ENCODE measurements at regions not wholly inside any gene's neighbourhood (a gene's known extent, or its start where the extent isn't known, plus 50 kb on each side); places are given as distances from the start of the nearest gene placed in this dataset.
A peak's percentile ranks its signal among the peaks of the same experiment; 100 is the strongest.

DNA sequence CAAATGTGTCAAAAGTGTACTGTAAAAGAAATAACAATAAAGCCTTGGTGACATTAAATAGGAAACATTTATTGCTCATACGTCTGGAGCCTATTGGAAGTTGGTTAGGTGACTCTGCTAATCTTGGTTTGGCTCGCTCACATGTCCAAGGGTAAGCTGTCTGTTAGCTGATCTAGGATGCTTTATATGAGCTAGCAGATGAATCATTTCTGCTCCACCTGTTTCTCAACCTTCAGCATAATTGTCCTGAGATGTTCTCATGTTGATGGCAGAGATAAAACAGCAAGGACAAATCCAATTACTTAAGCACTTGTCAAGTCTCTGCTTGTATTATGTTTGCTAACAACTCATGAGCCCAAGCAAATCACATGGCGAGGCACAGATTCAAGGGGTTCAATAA is 56.0 kb upstream of the CD53 start:
- DNase-seq, result no peak

DNA sequence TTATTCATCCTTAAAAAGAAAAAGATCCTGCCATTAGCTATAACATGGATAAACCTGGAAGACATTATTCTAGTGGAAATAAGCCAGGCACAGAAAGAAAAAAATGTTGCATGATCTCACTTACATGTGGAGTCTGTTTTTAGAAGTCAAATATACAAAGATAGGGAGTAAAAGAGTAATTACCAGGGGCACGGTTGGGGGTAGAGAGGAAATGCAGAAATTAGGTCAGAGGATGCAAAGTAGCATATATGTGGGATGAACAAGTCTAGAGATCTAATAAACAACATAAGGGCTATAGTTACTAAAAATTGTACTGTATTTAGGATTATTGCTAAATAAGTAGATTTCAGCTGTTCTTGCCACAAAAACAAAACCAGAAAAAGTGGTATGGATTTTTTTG is 61.4 kb upstream of the CD53 start:
- DNase-seq, result no peak

DNA sequence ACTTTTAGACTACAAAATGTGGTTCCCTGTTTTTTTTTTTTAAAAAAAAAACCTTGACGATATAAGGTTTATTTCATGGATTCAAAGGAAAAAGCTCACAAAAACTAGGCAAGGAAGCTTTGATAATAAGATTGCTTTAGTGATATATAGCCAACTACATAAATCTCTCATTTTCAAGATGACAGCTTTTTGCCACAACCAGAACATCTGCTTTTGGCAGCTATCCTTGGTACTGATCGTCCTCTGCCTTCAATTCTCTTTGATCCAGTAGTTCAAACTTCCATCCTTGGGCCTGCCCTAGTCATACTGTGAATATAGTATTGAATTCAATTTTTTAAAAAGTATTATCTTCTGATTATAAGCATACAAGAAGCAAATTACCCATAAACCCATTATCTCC is 72.9 kb upstream of the CD53 start:
- DNase-seq, result no peak

DNA sequence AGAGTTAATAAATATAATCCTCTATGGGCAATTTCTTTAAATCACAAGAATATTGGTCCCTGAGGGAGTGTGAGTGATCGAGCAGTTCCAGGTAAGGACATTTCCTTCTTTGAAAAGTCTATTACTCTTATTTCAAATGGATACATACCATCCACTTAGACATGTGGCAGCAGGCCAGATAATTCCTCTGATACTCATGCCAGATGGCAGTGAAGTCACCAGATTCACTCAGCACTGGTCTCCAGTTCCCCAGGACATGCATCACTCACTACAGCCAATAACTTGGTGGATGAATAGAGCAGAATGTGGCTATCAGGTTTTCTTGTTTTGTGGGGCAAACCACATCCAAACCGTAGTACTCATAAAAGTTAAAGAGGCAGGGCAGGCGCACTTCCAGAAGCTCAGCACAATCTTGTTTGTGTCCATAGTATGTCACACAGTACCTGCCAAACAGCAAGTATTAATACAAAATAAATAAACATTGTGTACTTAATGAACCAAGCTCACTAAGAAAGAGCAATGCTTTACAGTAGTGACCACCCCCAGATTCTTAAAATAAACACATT is 74.2 kb upstream of the CD53 start:
- no peak for DNase-seq

DNA sequence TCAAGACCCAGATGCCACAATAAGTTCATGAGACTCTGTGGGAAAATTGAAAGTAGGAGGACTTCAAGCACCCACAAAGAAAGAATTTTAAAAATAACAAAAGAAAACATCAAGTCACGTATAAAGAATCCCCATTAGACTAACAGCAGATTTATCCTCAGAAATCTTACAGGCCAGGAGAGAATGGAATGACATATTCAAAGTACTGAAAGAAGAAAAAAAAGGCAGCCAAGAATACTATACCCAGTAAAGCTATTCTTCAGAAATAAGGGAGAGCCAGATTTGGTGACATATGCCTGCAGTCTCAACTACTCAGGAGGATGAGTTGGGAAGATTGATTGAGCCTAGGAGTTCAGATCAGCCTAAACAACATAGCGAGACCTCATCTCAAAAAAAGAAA is 84.3 kb upstream of the CD53 start:
- DNase-seq, result no peak

DNA sequence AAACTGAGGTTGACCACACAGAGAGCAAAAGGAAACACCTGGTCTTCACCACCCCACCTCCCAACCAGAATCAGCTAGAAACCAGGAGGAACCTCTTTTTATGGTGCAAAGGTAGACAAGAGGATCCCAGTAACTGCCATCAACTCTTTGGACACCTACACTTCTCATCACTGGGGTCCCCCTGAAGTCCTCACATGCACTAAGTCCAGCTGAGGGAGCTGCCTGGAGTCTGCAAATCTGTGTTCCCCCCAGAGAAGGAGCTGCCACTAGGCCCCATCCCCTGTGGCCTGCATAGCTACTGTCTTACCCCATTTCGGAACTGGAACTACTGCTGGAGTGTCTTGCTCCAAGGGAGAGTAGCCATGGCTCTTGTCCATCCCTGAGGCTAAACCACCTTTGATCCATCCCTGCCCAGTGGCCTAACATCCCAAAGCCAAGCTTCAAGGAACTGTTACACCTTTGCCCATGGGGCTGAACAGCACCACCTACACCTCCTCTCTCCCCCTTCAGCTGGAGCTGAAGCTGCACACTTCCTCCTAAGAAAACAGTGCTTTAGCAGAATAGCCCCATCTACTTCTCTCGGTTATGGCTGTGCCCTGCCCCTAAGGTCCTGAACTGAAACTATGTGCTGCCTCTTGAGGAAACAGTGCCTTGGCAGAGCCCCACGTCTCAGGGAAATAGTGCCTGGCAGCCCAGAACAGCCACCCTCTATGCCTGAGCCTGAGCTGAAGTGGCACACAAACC is 85.4 kb upstream of the CD53 start:
- DNase-seq, result peak in 1 of 2 experiments; percentile 29

DNA sequence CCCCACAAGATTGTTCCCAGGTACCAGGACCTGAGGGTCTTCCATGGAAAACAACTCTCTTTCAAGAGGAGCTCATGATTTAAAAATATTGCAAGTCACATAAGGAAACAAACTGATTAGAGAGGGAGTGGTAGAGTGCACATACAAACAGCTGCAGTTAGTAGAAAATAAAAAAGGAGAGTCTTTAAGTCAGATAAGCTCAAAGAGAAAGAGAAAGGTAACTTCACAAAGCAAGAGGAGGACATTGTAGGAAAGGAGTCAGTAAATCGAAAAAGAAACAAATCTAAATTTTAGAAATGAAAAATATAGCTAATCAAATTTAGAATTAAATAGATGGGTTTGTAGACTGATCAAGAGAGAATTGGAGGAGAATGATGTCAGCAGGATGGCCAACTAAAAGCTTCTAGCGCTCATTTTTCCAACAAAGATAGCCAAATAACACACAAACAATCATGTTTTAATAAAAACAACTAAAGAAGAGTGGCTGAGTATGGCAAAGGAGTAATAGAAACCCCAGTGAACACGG is 86.1 kb upstream of the CD53 start:
- no peak for DNase-seq

DNA sequence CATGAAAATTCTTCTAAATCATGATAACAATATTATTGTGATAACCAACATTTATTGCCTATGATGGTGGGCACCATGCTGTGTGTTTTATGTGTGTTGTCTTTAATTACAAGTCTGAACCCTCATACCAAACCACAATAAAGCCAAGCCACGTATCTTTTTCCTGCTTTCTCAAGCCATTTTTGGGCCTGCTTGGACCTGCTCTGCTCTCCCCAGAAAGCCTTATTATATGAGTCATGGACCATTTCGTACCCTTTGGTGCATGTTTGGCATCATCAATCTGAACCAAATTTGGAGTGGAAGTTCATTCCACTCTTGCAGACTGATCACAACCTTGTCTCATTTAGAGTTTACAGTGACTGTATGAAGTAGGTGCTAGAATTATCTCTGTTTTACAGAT is 87.3 kb upstream of the CD53 start:
- DNase-seq, result no peak

DNA sequence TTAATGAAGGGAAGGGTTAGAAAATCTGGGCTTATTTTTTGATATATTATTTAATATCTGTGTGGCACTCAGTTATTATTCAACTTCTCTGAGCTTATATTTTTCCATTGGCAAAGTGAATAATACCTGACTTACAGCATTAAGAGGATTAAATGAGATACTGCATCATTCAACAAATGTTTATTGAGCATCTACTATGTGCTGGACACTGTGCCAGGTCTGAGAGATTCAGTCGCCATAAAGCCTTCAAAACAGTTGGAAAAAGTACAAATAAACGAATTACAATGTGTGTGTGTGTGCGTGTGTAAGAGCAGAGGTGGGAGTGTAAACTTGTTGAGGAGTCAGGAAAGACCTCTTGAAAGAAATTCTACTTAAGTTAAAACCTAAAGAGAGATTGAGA is 87.9 kb upstream of the CD53 start:
- DNase-seq, result no peak

DNA sequence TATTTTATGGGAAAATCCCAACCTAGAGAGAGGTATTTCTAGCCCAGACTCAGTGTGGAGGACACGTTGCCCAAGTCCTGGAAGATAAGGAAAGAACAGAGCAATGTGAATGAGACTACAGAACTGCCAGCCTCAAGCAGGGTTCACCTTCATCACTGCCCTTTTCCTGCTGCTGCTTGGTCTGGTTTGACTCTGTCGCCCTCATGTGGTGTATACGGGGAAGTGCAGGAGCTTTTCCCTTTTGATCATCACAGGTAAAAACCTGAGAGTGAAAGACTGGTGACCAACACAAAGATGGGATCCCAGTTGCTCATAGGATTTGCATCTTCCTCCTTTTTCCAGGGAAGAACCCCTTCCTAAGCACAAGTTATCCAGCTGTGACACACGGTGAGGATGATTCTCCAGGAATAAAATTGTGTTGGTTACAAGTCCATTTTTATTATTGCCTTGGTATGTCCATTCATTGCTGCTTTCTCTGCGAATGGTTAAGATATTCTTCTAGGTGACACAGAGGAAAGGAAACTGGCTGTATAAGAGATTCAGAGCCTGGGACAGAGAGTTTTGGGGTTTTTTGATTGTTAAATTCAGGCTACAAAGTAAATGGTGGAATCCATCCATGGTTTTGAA is 89.5 kb upstream of the CD53 start:
- peak; percentile 38 to 50 for DNase-seq

DNA sequence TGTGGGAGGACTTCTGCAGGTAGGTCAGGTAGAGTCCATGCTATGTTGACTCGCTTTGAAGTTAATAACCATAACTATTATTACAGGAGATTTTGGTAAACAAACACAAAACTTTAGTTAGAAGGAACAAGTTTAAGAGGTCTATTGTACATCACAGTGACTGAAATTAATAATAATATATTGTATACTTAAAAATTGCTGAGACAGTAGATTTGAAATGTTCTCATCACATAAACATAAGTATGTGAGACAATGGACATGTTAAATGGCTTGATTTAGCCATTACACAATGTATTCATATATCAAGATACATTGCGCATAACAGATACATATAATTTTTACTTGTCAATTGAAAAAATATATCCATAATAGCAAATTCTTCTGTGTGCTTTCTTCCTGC is 91.4 kb upstream of the CD53 start:
- DNase-seq, result no peak

DNA sequence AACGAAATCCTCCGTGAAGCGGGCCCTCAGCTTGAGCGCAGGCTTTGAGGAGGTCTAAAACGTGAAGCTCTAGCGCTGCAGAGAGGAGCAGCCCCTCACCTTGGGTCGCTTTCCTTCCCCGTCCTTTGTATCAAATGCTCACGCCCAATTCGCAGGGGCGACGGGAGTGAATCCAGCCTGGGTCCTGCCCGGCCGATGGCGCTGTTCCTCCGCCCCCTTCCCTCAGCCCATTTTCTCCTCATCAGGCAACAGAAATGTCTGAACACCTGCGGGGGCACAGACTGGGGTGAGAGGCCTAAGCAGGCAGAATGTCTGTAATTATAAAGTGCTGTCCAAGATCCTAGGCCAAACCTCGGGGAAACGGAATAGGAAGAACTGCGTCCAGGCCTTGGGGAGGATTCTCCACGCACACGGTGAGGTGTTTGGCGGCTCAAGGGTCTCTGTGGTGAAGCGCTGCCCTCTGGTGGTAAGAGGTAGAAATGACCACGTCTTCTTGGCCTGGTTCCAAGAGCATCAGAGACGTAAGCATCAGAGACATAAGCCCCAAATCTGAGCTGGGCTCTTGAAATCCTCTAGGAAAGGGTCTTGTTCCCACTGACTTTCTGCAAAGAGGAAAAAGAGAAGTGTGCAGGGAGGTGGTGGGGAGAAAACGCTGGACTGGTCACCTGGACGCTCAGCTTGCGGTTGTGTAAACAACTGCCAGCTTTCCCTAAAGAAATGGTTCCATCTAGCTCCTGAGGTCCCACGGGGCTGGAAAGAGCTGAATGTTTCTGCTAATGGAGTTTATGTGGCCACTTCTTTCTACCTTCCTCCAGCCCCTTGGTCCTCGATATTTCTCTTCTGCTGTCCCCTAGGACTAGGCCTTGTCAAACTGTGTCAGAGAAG is 92.1 kb upstream of the CD53 start:
- peak; percentile 54 to 65 for DNase-seq

DNA sequence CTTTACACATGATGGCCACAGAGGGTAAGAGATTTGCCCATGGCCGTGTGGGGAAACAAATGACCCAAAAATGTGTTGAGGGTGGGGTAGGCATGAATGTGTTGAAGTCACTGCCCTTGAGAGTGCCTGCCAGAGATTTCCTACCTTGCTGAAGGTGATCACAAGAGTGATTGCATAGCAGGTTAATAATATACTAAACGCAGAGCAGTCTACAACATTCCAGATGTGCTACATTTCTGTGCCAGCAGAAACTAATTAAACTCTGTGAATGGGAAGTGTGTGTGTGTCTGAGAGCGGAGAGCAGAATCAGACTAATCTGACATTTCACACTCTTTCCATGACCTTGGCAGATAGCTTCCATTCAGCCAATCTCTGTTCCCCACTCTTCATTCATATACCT is 93.3 kb upstream of the CD53 start:
- no peak for DNase-seq

DNA sequence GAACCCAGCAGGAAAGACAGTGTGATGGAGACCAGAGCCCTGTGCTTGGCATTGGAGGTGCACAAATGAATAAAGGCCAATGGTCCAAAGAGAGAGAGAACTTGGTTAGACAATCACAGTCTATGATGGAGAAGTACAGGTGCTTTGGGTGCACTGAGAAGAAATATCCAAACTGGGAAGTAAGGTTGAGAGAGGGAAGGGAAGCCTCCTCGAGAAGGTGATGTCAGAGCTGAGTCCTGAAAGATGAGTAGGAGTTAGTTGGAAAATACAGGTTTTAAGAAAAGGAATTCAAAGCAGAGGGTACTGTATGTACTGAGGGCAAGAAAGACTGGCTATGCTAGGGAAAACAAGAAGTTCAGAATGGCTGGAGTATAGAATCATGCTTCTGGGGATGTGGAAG is 94.1 kb upstream of the CD53 start:
- DNase-seq, result no peak

DNA sequence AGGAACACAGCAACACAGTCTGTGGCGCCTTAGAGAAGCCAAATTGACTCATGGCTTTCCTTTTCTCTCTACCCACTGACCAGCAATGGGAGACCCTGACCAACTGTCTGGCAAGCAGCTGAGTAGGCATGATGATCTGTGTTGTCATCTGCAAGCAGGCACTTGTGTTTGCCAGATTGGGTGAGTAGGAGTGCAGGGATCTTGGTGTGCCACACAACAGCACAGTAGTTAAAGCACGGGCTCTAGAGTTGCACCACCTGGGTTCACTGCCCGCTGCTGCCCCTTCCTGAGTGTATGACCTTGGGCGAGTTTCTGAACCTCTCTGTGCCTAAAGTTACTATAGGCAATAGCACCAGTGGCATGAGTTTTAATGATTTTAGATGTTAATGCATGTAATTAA is 95.7 kb upstream of the CD53 start:
- no peak for DNase-seq

DNA sequence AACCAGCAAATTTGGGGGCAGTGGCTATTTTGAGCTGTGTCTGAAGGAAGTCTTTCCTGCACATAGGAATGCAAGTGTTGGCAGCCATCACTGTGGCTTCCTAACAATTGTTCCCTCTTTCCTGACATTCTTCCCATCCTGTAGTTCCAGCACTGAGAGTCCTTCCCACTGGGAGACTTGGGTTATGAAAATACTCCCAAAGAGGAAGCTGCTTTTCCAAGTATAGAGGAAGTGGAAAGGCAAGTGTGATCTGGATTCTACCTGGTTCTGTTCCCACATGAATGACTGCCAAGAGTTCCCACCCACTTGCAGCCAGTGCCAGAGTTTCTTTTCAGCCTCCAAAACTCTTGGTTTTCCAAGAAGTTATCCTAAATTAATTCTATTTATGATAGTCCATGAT is 98.5 kb upstream of the CD53 start:
- no peak for DNase-seq

DNA sequence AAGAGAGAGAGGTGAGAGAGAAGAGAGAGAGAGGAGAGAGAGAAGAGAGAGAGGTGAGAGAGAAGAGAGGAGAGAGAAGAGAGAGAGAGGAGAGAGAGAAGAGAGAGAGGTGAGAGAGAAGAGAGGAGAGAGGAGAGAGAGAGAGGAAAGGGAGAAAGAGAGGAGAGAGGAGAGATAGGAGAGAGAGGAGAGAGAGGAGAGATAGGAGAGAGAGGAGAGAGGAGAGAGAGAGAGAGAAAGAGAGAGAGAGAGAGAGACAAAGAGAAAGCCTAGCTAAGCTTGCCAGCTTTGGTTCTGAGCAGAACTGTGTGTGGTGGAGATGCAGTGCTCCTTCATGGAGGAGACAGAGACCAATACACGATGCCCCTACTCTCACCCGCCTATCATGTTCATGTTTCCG is 99.1 kb upstream of the KCNA3 start:
- no peak for DNase-seq

DNA sequence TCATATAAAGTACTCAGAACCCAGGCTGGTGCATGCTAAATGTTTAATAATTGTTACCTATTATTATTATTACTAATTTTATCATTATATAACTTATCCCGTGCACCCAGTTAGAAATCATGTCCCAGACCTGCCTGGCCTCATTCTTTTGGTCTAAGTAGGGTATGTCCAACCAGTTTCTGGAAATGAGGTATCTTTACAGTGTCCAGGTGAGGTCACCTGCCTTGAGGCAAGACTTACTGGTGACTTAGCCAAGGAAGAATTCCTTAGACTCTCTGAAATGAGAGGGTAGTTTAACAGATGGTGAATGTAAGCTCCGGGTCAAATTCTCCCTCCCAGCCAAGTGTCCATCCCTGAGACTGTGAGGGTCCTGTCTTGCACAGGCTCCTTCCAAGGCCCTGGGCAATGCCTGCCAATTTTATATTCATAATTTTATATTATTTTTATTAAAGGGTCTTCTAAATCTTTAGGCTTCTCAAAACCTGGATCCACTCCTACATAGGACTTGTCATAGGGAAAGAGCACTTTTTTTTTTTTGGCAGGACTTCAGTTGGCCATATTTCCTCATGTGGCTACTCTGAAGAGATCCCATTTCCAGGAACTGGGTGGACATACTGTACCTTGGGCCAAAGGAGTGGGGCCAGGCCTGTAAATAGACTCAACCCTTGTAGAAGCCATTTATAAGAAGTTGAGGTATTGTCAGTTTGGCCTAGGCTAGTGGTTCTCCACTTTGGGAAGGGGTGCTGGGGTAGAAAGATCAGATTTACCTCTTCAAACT is 96.7 kb upstream of the KCNA3 start:
- DNase-seq, result no peak

DNA sequence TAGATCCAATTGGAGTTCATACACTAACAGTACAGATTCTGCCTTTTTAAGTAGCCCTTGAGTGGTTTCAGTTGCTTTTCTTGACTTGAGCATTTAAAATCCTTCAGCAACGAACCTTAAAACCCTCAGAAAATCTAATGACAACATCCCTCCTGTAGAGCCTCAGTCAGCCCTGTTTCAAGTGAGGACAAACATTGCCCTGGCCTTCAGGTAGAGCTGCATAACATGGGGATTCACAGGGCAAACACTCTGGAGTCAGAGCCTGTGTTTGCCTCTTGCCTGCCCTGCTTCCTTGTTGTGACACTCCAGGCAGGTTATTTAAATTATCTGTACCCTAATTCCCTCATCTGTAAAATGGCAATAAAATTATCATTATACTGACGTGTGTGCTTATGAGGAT is 96.1 kb upstream of the KCNA3 start:
- DNase-seq, result no peak

DNA sequence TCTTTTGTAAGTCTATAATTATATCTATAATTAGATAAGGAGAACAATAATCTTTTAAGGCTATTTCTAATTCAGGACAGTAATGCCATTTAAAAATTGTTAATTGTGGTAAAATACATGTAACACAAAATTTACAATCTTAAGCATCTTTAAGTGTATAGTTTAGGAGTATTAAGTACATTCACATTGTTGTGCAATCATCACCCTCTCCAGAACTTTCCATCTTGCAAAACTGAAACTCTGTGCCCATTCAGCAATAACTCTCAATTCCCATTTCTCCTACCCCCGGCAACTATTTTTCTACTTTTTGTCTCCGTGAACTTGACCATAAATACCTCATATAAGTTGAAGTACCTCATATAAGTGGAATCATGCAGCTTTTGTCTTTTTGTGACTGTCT is 93.9 kb upstream of the KCNA3 start:
- no peak for DNase-seq

DNA sequence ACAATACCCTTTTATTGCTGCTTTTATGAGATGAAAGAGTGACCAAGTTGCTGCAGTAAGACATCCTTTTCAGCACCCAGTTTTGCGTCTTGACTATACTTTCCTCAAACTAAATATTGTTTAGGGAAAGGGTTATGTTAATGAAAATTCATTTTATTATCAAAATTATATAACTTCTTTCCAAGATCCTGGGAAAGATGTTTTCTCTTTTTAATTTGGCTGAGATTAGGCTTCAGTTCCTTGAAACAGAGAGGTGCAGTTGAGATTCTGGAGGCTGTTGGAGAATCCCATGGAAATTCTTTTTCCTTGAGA is 91.6 kb upstream of the KCNA3 start:
- no peak for DNase-seq

DNA sequence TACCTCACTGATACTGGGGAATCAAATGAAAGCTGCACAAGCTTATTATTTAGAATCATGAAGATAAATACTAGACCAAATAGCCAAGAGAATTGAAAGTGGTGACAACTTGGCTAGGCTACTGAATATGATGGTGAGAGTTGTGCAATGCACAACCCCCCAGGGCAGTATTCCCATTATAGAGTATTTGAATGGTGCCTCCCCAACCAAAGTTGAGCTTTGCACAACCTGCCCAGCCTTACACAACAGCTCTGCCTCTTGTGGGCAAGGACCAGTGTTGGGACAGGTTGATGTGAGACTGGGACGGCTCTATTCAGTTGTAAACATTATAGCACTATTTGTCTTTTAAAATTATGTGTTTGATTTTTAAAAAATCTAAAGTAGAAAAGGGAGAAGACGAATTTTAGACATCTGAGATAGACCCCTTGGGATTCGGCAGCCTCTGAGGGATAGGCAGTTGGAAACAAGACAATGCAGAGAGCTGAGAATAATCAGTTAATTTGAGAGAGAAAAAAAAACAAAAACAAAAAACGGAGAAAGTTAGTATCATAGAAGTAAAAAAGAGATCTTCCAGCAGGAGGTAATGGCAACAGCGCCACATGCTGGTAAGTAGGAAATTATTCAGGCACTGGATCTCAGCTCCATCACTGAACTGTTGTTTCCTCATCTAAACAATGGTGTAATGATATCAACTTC is 91.0 kb upstream of the KCNA3 start:
- peak; percentile 13 to 47 for DNase-seq

All from stimulated activated CD4-positive, alpha-beta T cell treated with anti-CD3 and anti-CD28 coated beads, Interleukin-4, amount 100 ng/mL, for 4 hours (primary cell).